ENCODE measurements at regions not wholly inside any gene's neighbourhood (a gene's known extent, or its start where the extent isn't known, plus 50 kb on each side); places are given as distances from the start of the nearest gene placed in this dataset.

GRCh38 chr5:74993743-74994142 is 58.6 kb downstream of the GCNT4 start:
- TF ChIP-seq MAX (CRISPR knock-in tag; IDR thresholded peaks at IDR 0.05) = no peak
- TF ChIP-seq TEAD4 (CRISPR knock-in tag; IDR thresholded peaks at IDR 0.05) = no peak
- TF ChIP-seq ZNF219 (CRISPR knock-in tag; IDR thresholded peaks at IDR 0.05; ENCODE audit: borderline replicate concordance) = no peak
- no peak for TF ChIP-seq ZNF121 (CRISPR knock-in tag; IDR thresholded peaks at IDR 0.05)
- TF ChIP-seq HMGA2 (CRISPR knock-in tag; IDR thresholded peaks at IDR 0.05) = no peak
- TF ChIP-seq CTCF (IDR thresholded peaks at IDR 0.05) = no peak
- TF ChIP-seq SMAD4 (CRISPR knock-in tag; IDR thresholded peaks at IDR 0.05) = no peak
- TF ChIP-seq SMAD3 (CRISPR knock-in tag; IDR thresholded peaks at IDR 0.05; ENCODE audit: borderline replicate concordance) = no peak
- TF ChIP-seq CREB1 (CRISPR knock-in tag; IDR thresholded peaks at IDR 0.05) = no peak
- no peak for TF ChIP-seq ZBTB21 (CRISPR knock-in tag; IDR thresholded peaks at IDR 0.05; ENCODE audit: borderline replicate concordance)
